SK-N-SH (cell line): ENCODE measurements at regions not wholly inside any gene's neighbourhood (a gene's known extent, or its start where the extent isn't known, plus 50 kb on each side); places are given as distances from the start of the nearest gene placed in this dataset.

Source experiments
- EP300 ChIP-seq, 2 experiments: IDR thresholded peaks; 2 replicates each; pipeline versions ENCODE4 v1.4.0 to v1.6.1; 2012; ENCODE audit warnings: borderline replicate concordance in 1 of 2, low read depth in 1 of 2, low read length in 1 of 2
- EZH2phosphoT487 ChIP-seq: fragments of 200-600 bp; sonication (generic); IDR thresholded peaks from 2 replicates; pipeline ENCODE4 v1.6.1; 2017; ENCODE audit warnings: low read depth, mixed run types, mild to moderate bottlenecking, antibody characterized with exemption, moderate library complexity, borderline replicate concordance
- TAF1 ChIP-seq: IDR thresholded peaks from 2 replicates; pipeline ENCODE4 v1.6.1; 2012; ENCODE audit warnings: low read depth, mild to moderate bottlenecking, low read length, moderate library complexity, borderline replicate concordance
- YY1 ChIP-seq: IDR thresholded peaks from 2 replicates; pipeline ENCODE4 v1.4.0; 2012; ENCODE audit warnings: low read depth, mild to moderate bottlenecking
- TF ChIP-seq, protein P1 (sequence below): fragments of 200-600 bp; sonication (generic); IDR thresholded peaks from 2 replicates; pipeline ENCODE4 v1.6.1; 2017; ENCODE audit warnings: antibody characterized with exemption, mild to moderate bottlenecking, moderate library complexity

DNA sequence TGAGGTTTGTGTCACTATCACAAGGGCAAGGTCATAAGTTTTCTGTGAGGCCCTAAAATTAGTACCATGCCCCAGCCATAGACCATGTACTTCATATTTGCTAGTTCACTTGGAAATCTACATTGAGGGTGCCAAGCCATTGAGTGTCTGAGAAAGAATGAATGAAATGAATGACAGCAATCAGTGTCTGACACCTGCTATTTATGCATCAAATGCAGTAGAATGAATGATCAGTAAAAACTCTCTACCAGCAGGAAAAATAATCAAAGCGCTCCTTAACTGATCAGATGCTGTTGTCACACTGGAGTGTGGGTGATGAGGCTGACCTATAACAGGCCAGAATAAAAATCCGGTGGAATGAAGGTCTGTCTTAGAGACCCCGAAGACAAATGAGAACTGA, 467.9 kb upstream of the B3GAT1 start:
- no peak for TF ChIP-seq EP300 (IDR thresholded peaks at IDR 0.05; ENCODE audit: borderline replicate concordance in 1 of 2, low read depth in 1 of 2, low read length in 1 of 2)
- TF ChIP-seq, protein P1, sequence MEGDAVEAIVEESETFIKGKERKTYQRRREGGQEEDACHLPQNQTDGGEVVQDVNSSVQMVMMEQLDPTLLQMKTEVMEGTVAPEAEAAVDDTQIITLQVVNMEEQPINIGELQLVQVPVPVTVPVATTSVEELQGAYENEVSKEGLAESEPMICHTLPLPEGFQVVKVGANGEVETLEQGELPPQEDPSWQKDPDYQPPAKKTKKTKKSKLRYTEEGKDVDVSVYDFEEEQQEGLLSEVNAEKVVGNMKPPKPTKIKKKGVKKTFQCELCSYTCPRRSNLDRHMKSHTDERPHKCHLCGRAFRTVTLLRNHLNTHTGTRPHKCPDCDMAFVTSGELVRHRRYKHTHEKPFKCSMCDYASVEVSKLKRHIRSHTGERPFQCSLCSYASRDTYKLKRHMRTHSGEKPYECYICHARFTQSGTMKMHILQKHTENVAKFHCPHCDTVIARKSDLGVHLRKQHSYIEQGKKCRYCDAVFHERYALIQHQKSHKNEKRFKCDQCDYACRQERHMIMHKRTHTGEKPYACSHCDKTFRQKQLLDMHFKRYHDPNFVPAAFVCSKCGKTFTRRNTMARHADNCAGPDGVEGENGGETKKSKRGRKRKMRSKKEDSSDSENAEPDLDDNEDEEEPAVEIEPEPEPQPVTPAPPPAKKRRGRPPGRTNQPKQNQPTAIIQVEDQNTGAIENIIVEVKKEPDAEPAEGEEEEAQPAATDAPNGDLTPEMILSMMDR = no peak
- TF ChIP-seq YY1 = no peak
- TF ChIP-seq TAF1 = no peak
- TF ChIP-seq EZH2phosphoT487 = no peak
